Activated B cell treated with CpG ODN at 0.5 μM for 24 hours (primary cell): ENCODE measurements at regions not wholly inside any gene's neighbourhood (a gene's known extent, or its start where the extent isn't known, plus 50 kb on each side); places are given as distances from the start of the nearest gene placed in this dataset.
"Not testable (repeated sequence)": the region's sequence is repeated elsewhere in the genome, so short reads cannot be mapped to it uniquely, and the experiment has no call there.

Source experiments
- ATAC-seq: fragments of 200-7000 bp; cut with Tn5 transposase; one replicate; pipeline ENCODE4 v1.10.0; 2021; ENCODE audit warnings: low read depth, mild to moderate bottlenecking, moderate library complexity
- CTCF ChIA-PET: fragments of 350-600 bp; sonication (Branson Sonifier 250); formaldehyde crosslinking; loops from one replicate; lab custom pipeline; 2021; ENCODE audit warnings: antibody characterized with exemption; lab: Charles Lee
- POLR2A ChIA-PET: fragments of 350-600 bp; sonication (Branson Sonifier 250); formaldehyde crosslinking; loops from one replicate; lab custom pipeline; 2021; ENCODE audit warnings: antibody characterized with exemption; lab: Charles Lee
- DNase-seq: peaks from one replicate; pipeline ENCODE4 v3.0.0; 2022
- H3K27ac Mint-ChIP-seq: one replicate; pipeline ENCODE4 v1.8.0; 2020; ENCODE audit warnings: mixed read lengths
- H3K27me3 Mint-ChIP-seq: one replicate; pipeline ENCODE4 v1.8.0; 2021; ENCODE audit warnings: mixed read lengths
- H3K36me3 Mint-ChIP-seq: one replicate; pipeline ENCODE4 v1.8.0; 2021; ENCODE audit warnings: low read depth, mixed read lengths
- H3K4me1 Mint-ChIP-seq: one replicate; pipeline ENCODE4 v1.8.0; 2021; ENCODE audit warnings: mixed read lengths
- H3K4me3 Mint-ChIP-seq: one replicate; pipeline ENCODE4 v1.8.0; 2020; ENCODE audit warnings: mild to moderate bottlenecking, mixed read lengths
- H3K9me3 Mint-ChIP-seq: one replicate; pipeline ENCODE4 v1.8.0; 2020; ENCODE audit warnings: mixed read lengths
- intact Hi-C: fragments of 100-400 bp; cut with micrococcal nuclease; formaldehyde crosslinking; loops from one replicate; pipeline ENCODE4 v1.15.1; 2024
- TF ChIP-seq, protein P1 (sequence below): fragments of 200-600 bp; IDR thresholded peaks from one replicate; pipeline ENCODE4 v1.8.0; 2022; ENCODE audit warnings: antibody characterized with exemption, mild to moderate bottlenecking

- H3K36me3 Mint-ChIP-seq = no peaks in the 10 kb centered on the region
- TF ChIP-seq, protein P1, sequence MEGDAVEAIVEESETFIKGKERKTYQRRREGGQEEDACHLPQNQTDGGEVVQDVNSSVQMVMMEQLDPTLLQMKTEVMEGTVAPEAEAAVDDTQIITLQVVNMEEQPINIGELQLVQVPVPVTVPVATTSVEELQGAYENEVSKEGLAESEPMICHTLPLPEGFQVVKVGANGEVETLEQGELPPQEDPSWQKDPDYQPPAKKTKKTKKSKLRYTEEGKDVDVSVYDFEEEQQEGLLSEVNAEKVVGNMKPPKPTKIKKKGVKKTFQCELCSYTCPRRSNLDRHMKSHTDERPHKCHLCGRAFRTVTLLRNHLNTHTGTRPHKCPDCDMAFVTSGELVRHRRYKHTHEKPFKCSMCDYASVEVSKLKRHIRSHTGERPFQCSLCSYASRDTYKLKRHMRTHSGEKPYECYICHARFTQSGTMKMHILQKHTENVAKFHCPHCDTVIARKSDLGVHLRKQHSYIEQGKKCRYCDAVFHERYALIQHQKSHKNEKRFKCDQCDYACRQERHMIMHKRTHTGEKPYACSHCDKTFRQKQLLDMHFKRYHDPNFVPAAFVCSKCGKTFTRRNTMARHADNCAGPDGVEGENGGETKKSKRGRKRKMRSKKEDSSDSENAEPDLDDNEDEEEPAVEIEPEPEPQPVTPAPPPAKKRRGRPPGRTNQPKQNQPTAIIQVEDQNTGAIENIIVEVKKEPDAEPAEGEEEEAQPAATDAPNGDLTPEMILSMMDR = no peak
- no peaks in the 10 kb centered on the region for H3K9me3 Mint-ChIP-seq
- ATAC-seq (no peak), DNase-seq (no peak)
- POLR2A ChIA-PET = no interaction called here
- H3K27me3 Mint-ChIP-seq = no peaks in the 10 kb centered on the region
- CTCF ChIA-PET = no interaction called here
- H3K27ac Mint-ChIP-seq = no peak overlapping the region
- intact Hi-C loops = no loop called here
- H3K4me1 Mint-ChIP-seq = peaks cover 4% of the 10 kb centered on the region
- H3K4me3 Mint-ChIP-seq = no peak overlapping the region
Observed at GRCh38 chr1:58849551-58849950, 65.7 kb upstream of the JUN start.

- no peak overlapping the region for H3K4me3 Mint-ChIP-seq
- H3K27ac Mint-ChIP-seq = no peak overlapping the region
- intact Hi-C loops = no loop called here
- H3K4me1 Mint-ChIP-seq = peaks cover 13% of the 10 kb centered on the region
- H3K27me3 Mint-ChIP-seq = no peaks in the 10 kb centered on the region
- POLR2A ChIA-PET = no interaction called here
- H3K36me3 Mint-ChIP-seq = no peaks in the 10 kb centered on the region
- H3K9me3 Mint-ChIP-seq = no peaks in the 10 kb centered on the region
- ATAC-seq (no peak), DNase-seq (no peak)
- TF ChIP-seq, protein P1 = no peak
- CTCF ChIA-PET = no interaction called here
Observed at GRCh38 chr1:58850636-58851035, 66.8 kb upstream of the JUN start.

DNA sequence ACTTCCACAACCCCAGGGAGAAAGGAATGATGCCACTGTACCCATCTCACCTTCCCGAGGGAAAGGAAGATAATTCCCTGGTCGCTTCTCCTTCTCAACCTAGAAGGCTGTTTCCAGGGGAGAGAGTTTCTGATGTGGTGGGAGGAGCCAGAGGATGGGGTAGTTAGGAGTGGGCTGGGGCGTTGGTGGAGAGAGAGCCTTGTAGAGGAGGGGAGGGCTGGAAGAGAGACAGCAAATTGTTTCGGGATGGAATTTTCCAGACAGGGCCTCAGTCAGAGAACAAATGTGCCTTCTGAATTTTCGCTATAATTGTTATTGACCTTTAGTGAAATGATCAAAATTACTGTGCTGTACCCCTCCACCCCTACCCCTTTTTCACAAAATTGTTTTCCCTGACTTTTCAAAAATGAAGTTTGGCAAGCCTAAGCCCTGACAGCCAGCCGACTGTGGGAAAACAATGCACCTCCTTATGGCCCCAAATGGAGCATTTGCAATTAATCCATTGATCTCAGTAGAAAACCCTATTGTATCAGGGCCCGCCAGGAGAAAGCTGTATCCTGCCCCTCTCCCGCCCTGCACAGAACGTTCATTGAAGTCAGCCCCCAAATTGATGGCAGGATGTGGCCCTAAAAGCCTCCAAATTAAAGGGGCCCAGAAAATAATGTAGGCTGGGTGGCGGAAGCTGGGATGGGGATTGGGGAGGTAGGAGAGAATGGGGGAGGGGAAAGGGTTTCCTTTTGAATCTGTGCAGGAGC lies 69.1 kb upstream of the JUN start:
- H3K4me3 Mint-ChIP-seq = no peak overlapping the region
- CTCF ChIA-PET = no interaction called here
- peaks cover 19% of the 10 kb centered on the region for H3K4me1 Mint-ChIP-seq
- H3K9me3 Mint-ChIP-seq = no peaks in the 10 kb centered on the region
- POLR2A ChIA-PET = no interaction called here
- TF ChIP-seq, protein P1 = no peak
- ATAC-seq (no peak), DNase-seq (no peak)
- H3K27me3 Mint-ChIP-seq = no peaks in the 10 kb centered on the region
- H3K27ac Mint-ChIP-seq = no peak overlapping the region
- no peaks in the 10 kb centered on the region for H3K36me3 Mint-ChIP-seq
- intact Hi-C loops = no loop called here

- intact Hi-C loops = no loop called here
- H3K27ac Mint-ChIP-seq = peak overlapping the region; percentile 46
- ChIA-PET POLR2A (interaction anchor here (1.7 kb wide), 1 partner anchor 70 kb away, joined by 9 read pairs; the partner anchor contains the start of gene JUN), CTCF (interaction anchor here (0.8 to 1.4 kb wide), 2 partner anchors 16 to 845 kb away, joined by 3 to 4 read pairs; no protein-coding TSS in a partner anchor)
- ATAC-seq (peak; percentile 45), DNase-seq (no peak)
- H3K4me1 Mint-ChIP-seq = peaks cover 35% of the 10 kb centered on the region
- H3K4me3 Mint-ChIP-seq = no peak overlapping the region
- no peaks in the 10 kb centered on the region for H3K9me3 Mint-ChIP-seq
- H3K36me3 Mint-ChIP-seq = no peaks in the 10 kb centered on the region
- no peaks in the 10 kb centered on the region for H3K27me3 Mint-ChIP-seq
- TF ChIP-seq, protein P1 = no peak
Observed at GRCh38 chr1:58854576-58854975, 70.7 kb upstream of the JUN start.

DNA sequence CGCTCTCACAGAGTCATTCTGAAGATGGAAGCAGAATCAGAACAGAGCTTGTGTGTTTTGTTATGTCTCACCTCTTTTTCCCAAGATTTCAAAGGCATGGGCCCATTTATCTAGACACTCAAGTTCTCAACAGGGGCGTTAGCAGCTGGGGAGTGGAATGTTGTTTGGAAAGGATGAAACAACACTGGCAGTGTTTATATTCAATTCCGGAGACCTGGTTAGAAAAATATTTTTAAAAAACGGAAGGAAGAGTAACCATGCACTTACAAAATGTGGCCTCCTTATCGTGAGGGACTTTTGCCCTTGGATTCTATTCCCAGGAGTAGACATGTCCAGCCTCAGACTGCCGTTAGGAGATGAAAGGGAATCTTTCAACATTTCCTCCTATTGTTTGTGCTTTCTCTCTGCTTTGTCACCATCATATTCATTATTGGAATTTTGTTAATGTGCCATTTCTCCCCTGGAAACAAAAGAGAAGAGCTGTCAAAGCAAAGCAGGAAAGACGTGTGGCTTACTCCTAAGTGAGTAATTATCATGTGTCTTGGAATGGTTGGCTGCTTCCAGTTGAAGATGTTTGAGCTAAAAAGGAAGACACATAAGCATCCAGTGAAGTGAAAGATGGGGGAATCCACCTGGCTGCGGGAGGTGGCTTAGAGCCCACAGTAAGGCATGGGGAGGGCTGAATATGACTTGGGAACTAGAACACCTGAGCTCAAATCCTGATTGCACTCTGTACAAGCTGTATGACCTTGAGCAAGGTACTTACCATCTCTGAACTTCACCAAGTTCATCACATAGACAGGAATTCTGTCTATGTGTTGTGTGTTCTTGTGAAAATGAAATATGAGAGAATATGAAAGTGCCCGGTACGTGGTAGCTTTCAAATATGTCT lies 71.7 kb upstream of the JUN start:
- CTCF ChIA-PET = no interaction called here
- H3K4me3 Mint-ChIP-seq = no peak overlapping the region

DNA sequence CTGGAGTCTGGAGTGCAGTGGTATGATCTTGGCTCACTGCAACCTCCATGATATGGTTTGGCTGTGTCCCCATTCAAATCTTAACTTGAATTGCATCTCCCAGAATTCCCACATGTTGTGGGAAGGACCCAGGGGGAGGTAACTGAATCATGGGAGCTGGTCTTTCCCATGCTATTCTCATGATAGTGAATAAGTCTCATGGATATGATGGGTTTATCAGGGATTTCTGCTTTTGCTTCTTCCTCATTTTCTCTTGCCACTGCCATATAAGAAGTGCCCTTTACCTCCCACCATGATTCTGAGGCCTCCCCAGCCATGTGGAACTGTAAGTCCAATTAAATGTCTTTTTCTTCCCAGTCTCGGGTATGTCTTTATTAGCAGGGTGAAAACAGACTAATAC lies 72.4 kb upstream of the JUN start:
- H3K4me3 Mint-ChIP-seq, ATAC-seq, H3K36me3 Mint-ChIP-seq, H3K27me3 Mint-ChIP-seq, H3K27ac Mint-ChIP-seq, POLR2A ChIA-PET, CTCF ChIA-PET, intact Hi-C loops, DNase-seq, H3K9me3 Mint-ChIP-seq: not testable (repeated sequence)
- peaks cover 48% of the 10 kb centered on the region for H3K4me1 Mint-ChIP-seq

More for the DNA sequence above, 71.7 kb upstream of the JUN start:
- Mint-ChIP-seq H3K27ac (no peak overlapping the region), H3K36me3 (no peaks in the 10 kb centered on the region), H3K4me1 (peaks cover 45% of the 10 kb centered on the region), H3K9me3 (no peaks in the 10 kb centered on the region), H3K27me3 (no peaks in the 10 kb centered on the region)
- TF ChIP-seq, protein P1 = no peak
- intact Hi-C loops = no loop called here
- DNase-seq (no peak), ATAC-seq (no peak)
- POLR2A ChIA-PET = interaction anchor here (1.7 kb wide), 1 partner anchor 71 kb away, joined by 9 read pairs; the partner anchor contains the start of gene JUN
